Inflammatory macrophage (primary cell): ENCODE measurements at regions not wholly inside any gene's neighbourhood (a gene's known extent, or its start where the extent isn't known, plus 50 kb on each side); places are given as distances from the start of the nearest gene placed in this dataset.

Experiments used
- DNase-seq, 2 donors: peaks; one replicate each; pipeline ENCODE4 v3.0.0-alpha.2; 2020 to 2022

DNA sequence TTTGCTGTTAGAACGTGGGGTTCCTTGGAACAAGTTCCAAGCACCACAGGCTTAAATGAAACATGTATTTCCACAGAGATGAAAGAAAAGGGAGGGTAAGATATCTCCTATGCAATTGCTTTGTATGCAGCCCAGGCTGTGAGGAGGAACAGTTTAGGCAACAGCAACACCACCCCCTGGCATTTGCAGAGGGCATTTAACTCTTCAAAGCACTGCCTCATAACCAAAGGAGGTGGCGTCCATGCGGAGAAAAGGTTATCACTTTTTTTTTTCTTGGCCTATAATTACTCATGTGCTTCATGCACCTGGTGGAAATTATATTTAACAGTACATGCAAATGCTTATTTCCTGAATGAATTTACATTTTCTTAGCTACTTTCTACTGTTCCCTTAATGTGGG, 286.0 kb downstream of the LPIN1 start:
- DNase-seq, result no peak

DNA sequence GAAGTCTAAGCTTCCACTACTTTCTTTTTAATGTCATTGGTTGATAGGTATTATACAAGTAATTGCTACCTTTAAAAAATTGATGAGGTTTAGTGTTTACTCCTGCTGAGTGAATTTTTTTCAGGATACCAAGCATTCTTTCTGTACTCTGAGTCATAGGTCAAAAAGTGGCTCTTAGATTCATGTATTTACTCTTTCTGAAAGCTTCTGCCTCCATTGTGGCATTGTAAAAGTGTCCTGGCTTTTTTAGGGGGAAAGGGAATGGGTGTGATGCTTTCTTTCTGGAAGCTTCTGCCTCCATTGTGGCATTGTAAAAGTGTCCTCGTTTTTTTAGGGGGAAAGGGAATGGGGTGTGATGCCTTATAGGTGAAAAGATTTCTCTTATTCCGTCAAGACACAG, 286.5 kb downstream of the LPIN1 start:
- DNase-seq, result no peak

DNA sequence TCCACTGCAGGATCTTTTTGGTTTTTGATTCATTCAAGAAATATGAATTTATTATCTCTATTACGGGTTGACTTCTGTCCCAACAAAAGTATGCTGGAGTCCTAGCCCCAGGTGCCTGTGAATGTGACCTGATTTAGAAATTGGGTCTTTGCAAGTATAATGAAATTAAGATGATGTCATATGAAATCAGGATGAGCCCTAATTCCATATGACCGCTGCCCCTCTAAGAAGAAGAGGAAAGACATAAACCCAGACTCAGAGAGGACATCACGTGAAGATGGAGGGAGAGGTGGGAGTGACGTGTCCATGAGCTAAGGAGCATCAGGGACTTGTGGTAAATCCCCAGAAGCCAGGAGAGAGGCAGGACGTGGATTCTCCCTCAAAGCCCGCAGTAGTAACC, 287.1 kb downstream of the LPIN1 start:
- DNase-seq, result no peak

DNA sequence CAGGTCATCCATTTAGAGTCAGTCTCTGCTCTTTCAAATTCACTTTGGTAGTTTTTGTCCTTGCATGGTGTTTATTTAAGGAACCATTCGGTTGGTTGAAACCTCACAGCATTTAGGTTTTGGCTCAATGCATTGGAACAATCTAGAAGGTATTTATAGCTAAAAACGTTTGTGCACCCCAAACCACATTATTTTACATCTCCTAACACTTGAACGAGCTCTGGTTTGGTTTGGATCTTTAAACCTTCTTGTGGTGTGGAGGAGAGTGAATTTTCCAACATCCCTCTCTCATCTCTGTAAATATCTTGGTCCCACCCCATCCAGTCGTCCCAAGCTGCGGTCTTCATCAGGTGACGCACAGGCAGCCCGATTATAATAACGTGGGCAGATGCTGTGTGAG, 287.9 kb downstream of the LPIN1 start:
- no peak for DNase-seq

DNA sequence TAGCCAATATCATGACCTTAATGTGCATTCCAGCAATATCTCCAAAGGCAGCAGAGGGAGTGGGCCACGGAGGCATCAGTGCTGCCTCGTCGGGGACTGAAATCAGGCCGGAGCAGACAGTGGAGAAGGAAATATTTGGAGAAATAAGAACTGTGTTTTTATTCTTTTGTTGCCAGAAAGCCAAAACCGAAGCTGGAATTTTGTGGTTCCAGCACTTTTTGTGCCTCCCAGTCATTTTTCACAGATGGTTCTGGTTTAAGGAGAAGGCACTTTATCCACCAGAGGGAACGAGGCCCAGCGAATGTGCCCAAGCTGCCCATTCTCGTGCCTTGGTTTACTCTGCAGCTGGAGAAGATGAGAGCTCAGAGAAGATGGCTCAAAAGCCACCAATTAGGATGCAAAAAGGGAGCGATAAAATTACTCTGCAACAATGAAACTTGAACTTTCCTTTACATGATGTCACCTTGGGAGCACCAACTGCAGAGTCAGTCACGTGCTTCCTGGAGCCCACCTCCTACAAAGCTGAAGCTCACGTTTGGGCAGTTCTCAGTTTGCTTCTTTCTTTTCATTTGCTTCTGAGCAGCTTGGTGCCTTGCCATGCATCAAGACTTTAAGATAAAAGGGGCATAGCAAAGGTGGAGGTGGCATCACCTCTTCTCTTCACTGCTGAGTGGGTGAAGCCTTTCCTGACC, 288.7 kb downstream of the LPIN1 start:
- DNase-seq, result no peak

DNA sequence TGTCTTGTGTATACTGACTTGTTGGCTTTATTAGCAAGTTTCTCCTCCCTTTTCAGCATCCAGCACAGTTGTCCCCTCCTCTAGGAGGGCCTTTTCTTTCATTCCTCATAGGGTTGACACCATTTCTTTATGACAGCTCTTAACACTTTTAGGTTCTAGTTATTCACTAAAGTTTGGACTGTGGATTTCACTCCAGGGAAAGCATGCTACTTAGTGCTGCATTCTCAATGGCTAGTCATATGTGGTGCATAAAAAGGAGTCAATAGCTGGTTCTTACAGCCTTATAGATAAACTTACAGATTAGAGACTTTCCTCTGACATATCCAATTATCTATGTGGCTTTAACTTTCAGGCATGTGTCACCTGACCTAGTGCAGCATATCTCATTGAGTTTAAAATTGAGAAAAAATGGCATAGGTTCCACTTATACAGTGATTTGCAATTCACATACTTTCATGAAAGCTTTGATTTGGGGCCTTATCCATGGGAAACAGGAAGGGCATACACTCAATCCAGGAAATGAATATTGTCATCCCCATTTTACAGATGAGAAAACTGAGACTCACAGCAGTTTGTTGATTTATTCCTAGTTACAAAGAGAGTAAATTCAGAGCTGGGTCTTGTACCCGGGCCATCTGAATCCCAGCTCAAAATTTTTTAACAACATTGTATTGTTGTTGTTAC, 289.7 kb downstream of the LPIN1 start:
- DNase-seq, result no peak

DNA sequence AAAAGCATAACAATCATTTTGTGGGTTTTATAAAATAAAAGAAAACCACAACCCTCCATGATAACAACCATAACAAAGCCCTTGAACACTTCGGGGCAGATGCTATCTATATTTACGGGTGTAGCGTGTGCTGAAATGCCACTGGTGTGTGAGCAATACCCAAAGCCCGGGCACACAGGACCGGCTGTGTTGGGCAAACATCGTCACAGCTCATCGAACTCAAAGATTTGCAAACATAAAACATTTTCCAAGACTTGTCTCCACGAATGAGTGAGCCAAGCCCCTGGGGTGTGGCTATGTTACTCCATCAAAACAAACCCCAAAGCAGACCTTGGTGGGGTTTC, 290.2 kb downstream of the LPIN1 start:
- DNase-seq, result no peak

DNA sequence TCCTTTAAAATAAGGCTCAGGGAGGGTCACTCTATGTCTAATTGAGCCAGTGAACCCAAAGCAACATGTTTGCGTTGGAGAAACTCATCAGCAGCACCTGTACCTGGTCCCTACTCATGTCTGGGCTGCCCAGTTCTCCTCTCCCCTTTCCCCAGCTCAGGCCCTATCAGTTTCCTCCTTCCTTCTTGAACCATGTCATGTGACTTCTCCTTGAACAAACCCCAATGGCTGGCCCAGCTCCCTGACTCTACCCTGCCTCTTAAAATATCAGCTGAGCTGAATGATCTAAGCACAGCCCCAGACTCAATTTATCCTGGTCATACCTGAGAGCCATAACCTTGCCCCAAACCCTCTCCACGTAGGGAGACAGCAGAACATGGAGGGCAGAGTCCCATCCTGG, 290.9 kb downstream of the LPIN1 start:
- DNase-seq, result no peak

DNA sequence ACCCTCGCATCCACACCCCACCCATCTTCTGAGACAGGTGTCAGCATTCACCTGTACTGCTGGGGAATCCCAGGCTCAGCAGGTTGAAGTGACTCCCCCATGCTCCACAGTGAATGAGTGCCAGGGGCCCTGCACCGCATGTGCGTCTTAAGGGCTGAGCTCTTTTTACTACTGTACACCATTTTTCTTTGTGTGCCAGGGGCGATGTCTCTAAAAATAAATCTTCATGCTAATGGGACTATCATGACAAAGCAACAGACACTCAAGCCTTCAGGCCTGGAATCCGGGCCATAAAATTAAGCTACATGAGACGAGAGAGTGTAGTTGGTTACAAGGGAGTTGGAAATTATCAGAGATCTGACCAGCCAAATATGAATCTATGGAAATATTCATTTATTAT, 294.8 kb downstream of the LPIN1 start:
- no peak for DNase-seq

DNA sequence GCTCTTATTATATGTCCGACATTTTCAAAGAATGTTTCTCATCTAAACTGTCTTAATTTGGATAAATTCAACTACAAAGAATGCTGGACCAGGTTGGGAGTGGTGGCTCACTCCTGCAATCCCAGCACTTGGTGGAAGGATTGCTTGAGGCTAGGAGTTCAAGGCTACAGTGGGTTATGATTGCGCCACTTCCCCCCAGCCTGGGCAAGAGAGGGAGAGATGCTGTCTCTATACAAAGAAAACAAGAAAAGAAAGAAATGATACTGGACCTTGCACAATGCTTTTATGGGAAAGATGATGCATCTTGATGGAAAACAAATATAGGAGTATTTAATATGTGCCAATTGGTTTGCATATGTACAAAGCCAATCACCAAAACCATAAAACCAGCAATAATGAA, 296.7 kb downstream of the LPIN1 start:
- no peak for DNase-seq

DNA sequence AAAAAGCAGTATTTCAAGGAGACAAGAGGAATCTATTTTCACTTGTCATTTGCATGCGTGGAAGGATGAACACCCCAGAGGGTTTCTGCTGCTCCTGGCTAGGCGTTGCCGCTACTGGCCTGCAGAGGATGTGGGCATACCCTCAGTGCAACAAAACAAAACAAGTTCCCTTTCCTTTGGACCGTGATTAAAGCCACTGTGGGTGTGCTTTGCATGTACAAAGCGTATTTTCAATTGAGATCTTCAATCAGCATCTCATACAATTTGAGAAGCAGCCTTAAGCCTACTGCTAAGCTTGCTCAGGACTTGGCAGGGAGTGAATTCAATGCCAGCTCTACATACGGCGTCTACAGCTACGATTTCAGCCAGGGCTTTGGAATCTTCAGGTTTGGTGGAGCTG, 298.4 kb downstream of the LPIN1 start:
- peak; percentile 65 for DNase-seq

DNA sequence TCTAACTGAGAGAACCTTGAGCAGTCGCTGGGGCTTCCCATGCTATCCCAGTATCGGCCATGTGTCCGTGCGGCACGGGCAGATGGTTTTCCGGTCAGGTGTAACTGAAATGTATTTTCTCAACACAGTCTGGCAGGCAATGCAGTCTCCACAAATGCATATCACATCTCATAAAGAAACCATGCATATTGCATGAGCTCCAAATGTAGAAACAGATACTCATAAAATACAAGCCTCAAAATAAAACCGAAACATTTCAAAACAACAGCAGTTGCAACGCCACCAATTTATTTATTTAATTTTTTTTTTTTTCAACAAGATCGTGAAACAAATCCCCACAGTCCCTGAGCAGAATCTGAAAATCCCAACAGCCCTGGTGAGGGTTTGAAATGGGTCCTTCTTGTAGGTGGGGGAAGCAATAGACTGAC, 299.4 kb downstream of the LPIN1 start:
- DNase-seq, result no peak

DNA sequence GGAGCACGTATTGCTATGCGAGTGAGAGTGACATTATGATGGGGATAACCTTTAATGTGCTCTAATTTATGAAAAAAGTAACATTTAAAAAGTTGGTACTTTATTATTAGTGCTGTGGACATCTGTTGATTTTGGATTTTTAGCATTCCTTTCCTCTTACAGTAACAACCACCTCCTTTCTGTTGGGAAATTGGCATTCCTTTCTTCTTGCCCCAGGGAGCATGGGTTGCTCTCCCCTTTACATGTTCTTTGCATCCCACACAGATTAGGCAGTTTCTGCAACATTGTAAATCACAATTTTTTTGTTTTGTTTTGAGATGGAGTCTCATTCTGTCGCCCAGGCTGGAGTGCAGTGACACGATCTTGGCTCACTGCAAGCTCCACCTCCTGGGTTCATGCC, 300.2 kb downstream of the LPIN1 start:
- DNase-seq, result no peak

DNA sequence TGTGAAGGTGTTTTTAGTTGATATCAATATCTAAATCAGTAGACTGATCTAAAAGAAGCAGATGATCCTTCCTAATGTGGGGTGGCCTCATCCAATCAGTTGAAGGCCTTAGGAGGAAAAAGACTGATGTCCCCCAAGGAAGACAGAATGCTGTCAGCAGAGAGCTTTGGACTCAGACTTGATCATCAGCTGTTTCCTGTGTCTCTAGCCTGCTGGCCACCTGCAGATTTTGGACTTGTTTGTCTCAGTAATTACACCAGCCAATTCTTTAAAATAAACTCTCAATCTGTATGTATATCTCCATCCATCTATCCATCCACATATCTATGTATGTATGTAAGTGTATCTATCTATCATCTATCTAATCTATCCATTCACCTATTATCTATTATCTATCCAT, 301.3 kb downstream of the LPIN1 start:
- DNase-seq, result no peak

DNA sequence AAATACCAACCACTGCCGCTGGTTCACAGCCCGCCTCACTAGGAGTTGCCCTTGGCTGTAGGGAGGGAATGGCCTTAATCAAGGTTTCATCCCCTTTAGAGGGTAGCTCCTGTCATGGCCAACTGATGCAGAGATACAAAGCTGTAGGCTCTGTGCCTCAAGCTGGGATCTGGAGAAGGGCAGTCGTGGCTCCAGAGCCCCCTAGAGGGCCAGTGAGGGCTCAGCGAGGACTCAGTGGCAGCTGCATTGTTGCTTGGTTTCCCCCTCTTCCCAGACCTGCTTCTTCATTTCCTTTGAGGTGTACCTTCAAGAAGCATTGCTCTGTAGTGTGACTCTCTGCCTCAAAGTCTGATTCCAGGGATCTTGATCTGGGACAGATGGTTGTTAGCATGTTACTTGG, 302.1 kb downstream of the LPIN1 start:
- no peak for DNase-seq

DNA sequence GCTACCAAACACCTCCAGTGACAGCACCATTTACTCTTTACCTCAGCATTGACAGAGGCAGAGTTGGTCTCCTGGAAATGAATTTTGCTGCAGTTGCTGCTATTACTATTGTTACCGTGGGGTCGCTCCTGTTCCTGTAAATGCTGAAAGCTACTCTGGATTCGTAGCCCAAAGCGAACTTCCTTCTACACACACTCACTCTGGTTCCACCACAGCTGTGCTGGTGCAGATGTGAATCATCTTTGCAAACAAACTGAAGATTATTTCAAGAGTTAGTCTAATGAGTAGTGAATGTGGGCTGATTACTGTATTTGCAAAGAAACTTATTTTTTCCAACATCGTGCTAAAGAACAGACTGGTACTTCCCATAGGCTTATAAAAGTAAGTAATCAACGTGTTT, 304.0 kb downstream of the LPIN1 start:
- DNase-seq, result peak; percentile 54 to 68

DNA sequence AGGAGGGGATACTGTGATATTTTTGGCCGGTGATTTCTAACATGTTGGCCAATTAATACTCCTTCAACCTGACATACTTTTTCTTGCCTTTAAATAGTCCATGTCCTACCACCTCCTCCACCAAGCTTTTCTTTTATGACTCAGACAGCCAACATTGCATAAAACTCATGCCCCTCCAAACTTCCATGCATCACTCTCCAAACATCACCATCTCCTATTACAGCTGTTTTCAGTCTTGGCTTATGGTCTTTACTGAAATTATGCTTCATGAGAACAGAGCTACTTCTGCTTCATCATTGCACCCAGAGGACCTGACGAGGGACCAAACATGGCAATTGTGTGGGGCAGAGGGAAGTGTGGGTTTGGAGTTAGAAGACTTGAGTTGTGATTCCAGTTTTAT, 305.4 kb downstream of the LPIN1 start:
- DNase-seq, result peak in 1 of 2 donors; percentile 27

DNA sequence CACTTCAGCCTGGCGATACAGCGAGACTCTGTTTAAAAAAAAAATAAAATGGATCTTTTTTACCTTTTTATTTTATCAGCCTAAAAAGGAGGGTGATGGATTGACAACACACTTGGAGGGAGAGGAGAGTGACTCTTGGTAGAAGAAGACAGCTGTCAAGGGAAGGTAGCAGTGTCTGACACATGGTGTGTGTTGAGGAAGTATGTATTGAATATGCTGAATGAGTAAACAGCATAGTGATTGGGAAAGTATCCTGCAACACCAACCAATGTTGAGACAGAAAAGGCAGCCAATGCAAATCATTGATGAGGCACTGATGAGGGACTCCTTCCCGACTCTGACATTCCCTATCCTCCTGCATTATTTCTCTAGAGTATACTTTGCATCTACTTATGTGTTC, 306.4 kb downstream of the LPIN1 start:
- DNase-seq, result peak in 1 of 2 donors; percentile 9

DNA sequence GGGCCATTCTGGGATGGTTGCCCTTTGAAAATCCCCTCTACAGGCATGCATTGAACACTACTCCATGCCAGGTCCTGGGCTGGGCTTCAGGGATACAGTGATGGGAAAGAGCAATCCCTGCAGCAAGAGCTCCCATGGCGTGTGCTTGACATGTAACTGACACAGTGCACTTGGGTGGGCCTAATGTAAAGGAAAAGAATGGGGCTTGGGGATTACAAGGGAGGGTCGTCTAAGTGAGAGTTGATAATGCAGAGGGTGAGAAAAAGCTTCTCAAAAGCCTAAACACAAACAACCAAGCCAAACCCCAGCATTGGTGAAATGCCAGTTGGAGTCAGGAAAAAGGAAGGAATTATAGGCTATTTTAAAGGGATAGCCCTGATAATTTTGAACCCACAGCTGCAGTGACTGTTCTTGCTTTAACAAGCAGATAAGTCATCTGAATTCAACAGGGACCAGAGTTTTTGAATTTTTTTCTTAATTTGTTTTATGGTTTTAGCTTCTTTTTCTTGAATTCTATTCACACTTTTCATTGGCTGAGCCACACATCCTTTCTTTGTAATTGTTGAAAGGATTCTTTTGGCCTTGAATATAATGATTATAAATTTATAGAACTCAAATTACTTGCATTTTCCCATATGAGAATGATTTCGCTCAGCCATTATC, 308.7 kb downstream of the LPIN1 start:
- DNase-seq, result no peak

DNA sequence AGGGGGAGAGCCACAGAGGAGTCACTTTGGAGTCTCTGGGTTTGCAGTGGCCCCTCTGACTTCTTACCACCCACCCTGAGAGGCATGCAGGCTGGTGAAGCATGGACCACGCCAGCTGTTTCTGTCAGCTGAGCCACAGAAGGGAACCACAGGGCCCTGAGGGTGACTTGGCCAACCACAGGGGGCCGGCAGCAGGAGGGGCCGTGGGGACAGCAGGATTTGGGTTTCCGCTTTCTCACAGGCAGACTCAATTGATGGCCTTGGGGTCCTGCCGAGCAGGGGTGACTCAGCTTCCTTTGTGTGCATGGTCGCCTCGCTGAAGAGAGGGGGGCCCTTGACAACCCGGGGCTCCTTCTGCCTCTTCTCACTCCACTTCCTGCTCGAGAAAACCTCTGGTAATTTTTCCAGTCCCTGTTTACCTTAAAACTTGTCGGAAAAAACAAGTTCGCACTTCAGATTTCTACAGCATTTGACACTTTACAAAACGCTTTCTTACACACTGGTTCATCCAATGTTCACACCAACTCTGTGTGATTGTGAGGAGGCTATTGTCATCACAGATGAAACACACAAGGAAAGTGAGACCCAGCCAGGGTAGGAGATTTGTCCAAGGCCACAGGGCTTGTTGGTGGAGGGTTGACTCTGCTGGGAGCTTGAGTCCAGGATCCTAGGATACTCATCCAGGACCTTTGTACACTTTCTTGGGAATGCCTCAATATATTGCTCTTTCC, 311.2 kb downstream of the LPIN1 start:
- DNase-seq, result peak; percentile 40 to 60

DNA sequence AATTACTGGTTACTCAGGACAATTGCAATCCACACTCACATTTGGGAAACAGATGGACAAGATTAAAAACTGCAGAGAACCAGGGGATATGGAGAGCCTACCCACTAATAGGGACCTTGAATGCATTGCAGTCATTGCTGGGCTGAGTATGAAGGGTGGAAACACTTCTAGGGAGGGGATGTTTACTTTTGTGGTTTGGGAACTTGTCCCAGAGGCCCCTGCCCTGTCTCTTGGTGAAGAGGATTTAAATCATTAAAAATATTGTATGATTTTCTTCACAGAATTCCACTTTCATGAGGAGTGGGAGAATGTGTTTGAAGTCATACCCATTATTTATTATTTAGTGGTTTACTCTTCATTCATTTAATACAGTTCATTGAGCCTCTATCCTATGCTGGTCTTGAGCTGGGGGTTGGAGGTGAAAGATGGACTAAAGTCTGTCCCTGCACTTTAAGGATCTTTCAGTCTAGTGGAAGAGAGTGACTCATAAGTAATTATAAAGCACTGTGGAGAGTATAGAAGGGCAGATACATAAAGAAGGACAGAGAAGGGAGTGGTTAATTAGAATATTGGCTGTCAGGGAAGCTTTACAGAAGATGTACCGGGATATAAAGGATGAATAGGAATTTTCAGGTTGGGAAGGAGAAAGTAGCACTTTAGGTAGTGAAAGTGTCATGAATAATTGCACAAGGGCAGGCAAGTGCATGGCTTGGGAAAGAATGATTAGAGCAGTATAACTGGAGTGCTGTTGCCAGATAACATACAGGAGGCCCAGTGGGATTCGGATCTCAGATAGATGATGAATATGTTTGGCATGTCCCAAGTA, 313.4 kb downstream of the LPIN1 start:
- no peak for DNase-seq

DNA sequence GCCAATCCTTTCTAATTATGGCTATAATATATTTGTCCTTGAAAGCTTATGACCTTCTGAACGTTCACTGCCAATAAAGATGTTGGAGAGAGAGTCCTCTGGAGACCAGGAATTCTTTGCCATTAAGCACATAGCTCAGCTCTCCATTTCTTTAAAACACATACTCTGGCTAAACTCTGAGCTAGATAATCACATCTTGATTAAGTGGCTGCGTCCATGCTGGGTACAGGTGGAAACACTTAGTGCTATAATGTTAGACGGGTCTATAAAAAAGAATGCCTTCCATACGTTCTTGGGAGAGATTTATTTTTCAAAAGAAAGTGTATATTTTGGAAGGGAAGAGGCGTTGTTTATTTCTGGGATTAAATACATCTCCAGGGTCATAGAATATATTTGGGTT, 314.5 kb downstream of the LPIN1 start:
- DNase-seq, result no peak
